ENCODE measurements at regions not wholly inside any gene's neighbourhood (a gene's known extent, or its start where the extent isn't known, plus 50 kb on each side); places are given as distances from the start of the nearest gene placed in this dataset.

DNA sequence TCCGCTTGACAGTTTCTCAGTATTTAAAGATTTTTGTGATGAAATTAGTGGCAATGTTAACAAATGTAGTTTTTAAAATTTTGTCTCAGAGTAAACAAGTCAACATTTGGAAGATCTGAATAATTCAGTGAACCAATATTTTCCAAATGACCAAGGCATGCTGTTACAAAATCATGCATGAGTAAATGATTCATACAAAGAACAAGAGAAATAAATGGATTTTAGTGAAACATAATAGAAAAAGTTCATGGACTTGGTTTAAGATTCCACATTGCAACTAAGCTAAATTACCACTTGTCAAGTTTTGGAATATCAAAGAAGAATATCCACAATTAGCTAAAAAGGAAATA, 125.7 kb upstream of the SNX19 start:
- ATAC-seq (no peak), DNase-seq (ENCODE audit: low spot score) (no peak)
- intact Hi-C loops (cut with DNase I), result no loop called here

DNA sequence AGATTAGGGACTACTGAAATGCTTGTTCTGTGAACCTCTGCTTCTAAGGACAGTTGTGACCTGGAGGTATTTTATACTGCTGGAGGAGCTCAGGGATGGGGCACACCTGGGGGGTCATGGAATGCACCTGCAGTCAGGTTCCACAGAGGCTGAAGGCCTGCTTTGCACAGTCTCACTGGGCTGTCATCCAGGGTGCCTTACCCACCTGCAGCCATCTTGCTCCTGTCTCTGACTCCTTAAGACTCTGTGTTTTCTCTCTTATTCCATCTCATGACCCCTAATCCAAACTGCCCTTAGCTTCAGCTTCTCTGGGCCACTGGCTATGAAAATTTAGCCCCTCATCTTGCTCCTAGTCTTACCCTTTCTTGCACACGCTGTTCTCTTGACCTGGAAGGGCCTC, 127.0 kb upstream of the SNX19 start:
- no peak for ATAC-seq
- intact Hi-C loops (cut with DNase I), result no loop called here
- DNase-seq (ENCODE audit: low spot score), result no peak

DNA sequence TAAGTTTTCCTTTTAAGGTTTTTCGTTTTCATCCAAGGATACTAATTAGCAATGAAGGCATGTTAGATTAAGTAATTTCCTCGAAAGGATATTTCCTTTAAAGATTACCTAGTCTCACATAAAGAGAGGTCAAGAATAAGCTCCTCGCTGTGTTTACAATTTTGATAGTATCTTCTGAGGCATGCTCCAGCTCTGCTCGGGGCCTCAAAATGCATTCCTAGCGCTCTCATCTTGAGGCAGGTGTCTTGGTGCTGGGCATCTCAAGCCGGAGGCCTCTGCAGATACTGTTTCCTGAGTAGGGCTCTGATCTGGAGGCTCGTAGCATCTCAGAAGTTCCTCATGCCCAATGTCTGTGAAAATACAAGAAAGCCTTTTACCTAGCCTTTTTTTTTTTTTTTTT, 128.6 kb upstream of the SNX19 start:
- ATAC-seq (no peak), DNase-seq (ENCODE audit: low spot score) (no peak)
- intact Hi-C loops (cut with DNase I), result no loop called here

DNA sequence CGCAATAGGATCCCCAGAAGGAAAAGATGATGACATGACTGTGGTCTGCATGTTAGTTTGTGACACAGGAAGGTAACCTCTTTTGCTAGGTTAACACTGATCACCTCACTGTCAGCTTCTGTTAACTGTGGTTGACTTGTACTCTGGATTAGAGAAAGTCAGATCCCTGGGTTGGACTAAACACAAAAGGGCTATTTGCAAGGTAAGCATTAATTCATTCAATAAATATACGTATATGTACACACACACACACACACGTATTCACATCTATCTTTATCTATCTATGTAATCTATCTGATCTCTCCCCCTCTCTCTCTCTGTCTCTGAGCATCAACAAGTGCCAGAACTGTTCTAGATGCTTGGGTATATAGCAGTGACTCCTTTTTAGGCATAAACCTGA, 136.1 kb upstream of the SNX19 start:
- ATAC-seq, result no peak
- DNase-seq (ENCODE audit: low spot score), result no peak
- intact Hi-C loops (cut with DNase I), result no loop called here

DNA sequence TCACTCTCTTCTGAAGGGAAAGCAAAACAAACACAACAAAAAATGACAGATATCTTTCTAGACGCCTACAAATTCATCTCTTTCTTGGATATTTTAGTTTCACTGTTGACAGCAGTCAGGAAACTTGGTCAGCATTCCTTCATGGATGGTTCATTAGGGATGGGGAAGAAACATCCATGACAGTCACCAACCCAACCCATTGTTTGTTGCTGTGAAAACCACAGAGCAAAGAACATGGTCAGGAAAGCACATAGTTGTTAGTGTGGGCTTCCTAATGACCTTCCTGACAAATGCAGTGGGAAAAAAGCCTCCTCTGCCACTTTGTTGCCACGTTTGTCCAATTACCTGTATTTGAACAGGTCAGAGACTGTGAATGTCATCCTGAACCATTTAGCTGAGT, 139.8 kb upstream of the SNX19 start:
- ATAC-seq, result no peak
- intact Hi-C loops (cut with DNase I), result no loop called here
- DNase-seq (ENCODE audit: low spot score), result no peak

DNA sequence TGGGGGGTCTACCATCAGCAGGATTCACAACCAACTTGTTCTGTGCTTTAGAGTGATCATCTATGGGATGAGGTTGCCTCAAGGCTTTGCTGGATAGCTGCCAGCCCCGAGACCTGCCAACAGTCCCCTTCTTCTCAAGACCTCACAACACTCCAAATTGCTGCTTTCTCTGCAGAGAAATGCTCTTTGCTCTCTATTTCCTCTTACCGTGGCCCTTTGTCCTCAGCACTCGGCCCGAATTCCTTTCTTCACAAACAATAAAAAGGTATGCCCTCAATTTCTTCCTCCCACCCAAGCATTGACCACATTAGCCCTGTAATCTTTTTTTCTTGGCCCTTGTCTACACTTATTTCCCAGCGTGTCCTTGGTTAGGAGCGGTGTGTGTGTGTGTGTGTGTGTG, 147.4 kb upstream of the SNX19 start:
- no peak for DNase-seq (ENCODE audit: low spot score)
- intact Hi-C loops (cut with DNase I), result no loop called here
- no peak for ATAC-seq

DNA sequence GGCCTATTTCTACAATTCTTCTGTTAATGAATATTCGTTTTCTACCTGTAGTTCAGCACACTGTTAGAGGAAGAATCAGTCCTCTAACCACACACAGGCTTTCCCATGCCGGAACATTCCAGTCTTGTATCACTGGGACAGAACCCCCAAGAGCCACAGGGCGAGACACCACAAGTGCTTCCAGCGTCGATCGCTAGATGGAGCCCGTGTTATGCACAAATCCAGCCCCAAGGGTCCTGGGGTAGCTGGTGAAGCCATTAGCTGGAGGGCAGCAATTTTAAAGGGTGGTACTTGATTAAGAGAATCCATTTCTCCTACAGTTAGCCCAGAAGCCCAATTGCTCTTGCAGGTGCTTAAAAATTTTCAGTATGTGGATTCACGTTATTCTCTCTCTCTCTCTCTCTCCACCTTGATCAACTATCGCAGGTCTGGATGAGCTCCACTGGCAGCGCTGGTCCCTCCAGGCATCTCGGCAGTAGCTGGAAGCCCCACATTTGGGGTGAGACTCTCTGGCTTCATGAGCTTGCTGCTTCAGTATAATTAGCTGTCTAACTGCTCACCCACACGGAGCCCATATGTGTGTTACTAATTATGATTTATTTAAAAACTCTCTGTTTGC, 148.2 kb upstream of the SNX19 start:
- intact Hi-C loops (cut with DNase I), result no loop called here
- DNase-seq (ENCODE audit: low spot score) (peak; percentile 69), ATAC-seq (peak; percentile 42)

DNA sequence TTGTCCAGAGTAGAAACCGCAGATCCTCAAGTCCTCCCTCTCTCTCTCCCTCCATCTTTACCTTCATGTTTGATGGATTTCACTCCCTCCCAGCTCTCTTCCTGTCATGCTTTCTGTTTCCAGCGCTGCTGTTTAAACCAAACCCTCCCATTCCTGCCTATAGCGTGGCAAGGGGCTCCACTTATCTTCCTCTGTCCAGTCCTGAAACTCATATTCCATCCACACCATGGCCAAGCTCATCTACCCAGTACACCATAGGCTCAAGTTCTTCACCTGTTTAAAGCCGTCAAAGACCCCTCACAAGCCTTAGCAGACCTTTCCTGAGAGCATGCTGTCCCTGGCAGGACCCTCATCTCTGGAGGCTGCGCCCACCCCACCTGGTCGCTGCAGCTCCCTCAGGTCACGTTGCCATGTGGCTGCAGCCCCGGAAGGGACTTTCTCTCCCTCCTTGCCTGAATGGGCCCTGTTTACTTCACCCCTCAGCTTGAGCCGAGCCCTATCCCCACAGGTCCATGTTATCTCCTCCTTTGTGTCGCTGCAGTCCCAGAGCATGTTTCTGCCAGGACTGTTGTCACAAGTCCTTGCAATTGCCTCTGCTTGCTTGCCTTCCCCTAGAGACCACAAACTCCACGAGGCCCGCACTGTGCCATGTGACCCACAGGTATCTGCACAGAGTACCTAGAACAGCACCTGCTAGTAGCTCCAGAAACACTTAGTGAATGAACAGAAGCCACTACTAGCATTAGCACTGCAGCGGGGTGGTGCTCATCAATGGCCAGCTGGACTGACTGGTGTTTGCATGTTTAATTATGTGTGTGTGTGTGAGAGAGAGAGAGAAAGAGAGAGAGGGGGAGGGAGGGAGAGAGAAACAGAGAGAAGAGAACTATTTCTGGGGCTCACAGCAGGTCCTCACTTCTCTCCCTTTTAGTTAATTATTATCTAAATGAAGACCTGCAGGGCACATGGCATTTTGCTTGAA, 149.4 kb upstream of the SNX19 start:
- no peak for DNase-seq (ENCODE audit: low spot score)

DNA sequence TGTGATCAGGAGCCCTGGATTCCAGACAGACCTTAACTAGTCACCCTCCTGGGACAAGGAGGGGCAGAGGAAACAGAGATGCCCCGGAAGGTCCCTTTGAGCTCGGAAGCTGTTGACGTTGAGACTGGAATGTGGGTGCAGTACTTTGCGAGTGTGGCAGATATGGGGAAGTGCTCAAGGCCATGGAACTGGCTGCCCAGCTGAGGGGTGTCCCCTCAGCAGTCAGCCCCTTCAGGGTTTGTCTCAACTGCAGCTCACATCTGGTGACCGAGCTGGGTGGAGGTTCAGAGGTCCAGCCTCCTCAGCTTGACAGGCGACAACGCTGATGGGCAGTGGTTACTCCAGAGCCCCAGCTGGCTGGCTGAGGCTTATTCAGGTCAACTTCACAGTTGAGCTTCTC, 150.3 kb upstream of the SNX19 start:
- intact Hi-C loops (cut with DNase I), result loop anchor here (5.0 kb wide), 1 partner anchor 611 kb away; no protein-coding TSS in a partner anchor
- ATAC-seq (no peak), DNase-seq (ENCODE audit: low spot score) (no peak)

More for the DNA sequence above, 149.4 kb upstream of the SNX19 start:
- intact Hi-C loops (cut with DNase I), result loop anchor here (5.0 kb wide), 1 partner anchor 612 kb away; no protein-coding TSS in a partner anchor
- ATAC-seq, result no peak

DNA sequence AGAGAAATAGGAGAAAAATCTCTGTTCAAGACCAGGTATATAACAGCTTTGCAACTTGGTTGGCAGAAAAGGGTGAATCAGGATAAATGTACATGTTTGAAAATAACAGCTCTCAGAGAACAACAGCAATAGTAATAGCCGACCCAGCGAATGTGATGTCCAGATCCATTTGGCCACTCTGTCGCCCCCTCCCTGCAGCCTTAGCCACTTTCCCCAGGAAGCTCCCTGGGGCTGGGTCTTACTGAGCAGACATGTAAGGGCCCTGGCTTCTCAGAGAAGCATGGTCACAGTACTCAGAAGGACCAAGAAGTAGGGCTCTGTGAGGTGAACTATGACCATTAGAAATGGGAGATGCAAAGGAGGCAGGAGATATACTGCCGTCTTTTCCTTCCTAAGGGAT, 154.1 kb upstream of the SNX19 start:
- DNase-seq (ENCODE audit: low spot score), result no peak
- intact Hi-C loops (cut with DNase I), result loop anchor here (5.0 kb wide), 1 partner anchor 832 kb away; no protein-coding TSS in a partner anchor
- ATAC-seq, result no peak

DNA sequence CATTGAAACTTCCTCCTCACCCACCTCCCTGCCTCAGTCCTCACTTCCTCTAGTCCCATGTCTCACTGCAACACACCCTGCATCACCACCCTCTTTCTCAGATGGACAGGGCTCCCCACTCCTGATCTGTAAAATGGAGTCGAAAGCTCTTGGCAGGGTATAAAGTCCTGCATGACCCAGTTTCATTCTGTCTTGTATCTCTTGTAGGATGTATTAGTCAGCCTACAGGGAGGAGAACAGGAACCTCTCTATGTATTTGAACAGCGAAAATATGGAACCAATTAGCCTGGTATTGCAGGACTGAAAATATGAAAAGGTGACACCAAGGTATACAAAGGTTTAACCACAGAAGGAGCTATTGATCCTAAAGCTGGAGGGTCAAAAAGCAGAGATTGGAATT, 156.9 kb upstream of the SNX19 start:
- intact Hi-C loops (cut with DNase I), result loop anchor here (5.0 kb wide), 1 partner anchor 829 kb away; no protein-coding TSS in a partner anchor
- no peak for DNase-seq (ENCODE audit: low spot score)
- no peak for ATAC-seq

DNA sequence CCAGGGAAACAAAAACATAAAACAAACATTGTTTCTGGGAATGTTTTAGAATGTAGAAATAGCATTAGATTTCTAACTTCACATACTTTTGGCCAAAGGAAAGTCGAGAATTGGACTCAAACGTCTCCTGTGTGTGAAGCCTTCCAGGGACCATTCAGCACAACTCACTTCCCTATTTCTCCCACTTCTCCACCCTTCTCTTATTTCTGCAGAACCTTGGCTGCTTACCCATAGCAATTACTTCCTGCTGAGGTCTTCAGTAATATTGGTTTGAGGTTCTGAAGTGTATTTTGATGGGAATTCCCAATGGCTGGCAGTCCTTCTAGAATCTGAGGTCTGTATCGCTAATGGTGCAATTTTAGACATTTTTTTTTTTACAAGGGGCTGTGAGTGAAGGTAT, 158.3 kb upstream of the SNX19 start:
- intact Hi-C loops (cut with DNase I), result loop anchor here (5.0 kb wide), 1 partner anchor 828 kb away; no protein-coding TSS in a partner anchor
- ATAC-seq (no peak), DNase-seq (ENCODE audit: low spot score) (no peak)

DNA sequence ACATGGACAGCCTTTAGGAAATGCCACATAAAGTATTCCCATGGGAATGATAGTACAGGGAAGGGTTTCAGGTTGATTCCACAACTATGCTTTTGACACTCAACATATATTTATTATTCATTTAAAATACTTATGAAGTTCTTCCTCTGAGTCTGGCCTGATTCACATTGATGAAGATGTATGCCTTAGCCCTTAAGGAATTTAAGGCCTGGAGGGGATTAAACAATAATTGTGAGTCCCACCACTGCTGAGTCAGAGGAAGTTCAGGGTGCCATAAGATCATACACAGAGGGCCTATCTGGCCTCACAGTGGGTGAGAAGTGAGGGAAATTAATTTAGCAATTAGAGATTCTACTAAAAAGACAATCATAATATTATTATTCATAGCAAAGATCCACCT, 161.1 kb upstream of the SNX19 start:
- DNase-seq (ENCODE audit: low spot score) (no peak), ATAC-seq (no peak)
- intact Hi-C loops (cut with DNase I), result no loop called here

DNA sequence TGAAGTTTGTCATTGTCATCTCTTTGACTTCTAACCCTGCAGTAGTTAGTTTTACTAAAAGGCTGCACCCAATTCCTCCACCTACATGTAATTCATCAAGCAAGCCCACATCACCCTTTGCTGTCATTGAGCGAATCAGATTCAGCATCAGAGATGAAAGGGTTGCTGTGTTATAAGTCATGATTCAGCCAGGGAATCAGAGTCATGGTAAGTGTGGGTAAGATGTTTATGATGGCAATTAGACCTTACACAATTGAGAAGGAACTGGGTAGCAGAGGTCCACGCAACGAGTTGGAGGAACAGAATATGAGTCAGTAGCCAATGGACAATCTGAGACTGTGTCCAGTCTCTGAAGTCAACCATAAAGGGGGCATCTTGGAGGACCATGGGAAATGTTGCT, 162.8 kb upstream of the SNX19 start:
- ATAC-seq, result no peak
- intact Hi-C loops (cut with DNase I), result no loop called here
- no peak for DNase-seq (ENCODE audit: low spot score)

DNA sequence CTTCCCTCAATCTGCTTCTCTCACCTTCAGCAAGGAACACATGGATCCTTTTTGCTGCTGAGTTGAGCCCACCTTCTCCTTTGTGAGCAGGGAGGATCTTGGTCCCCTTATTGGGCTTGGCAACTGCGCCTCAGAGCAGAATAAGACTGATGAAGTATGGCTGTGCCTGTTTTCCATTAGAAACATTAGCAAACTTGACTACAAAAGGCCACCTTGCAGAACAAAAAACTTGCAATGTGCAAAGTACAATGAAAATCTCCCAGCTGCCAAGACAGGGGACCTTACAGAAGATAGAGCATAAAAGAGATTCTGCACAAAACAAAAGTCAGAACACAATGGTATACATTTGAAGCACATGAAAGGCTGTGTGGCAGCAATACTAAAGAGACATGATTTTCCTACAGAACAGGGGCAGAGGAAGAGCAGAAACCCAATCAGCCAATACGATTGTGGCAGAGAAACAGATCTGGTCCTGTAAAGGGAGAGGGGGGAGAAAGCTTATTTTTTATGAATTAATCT, 173.5 kb upstream of the SNX19 start:
- DNase-seq (ENCODE audit: low spot score), result no peak
- intact Hi-C loops (cut with DNase I), result no loop called here
- no peak for ATAC-seq

DNA sequence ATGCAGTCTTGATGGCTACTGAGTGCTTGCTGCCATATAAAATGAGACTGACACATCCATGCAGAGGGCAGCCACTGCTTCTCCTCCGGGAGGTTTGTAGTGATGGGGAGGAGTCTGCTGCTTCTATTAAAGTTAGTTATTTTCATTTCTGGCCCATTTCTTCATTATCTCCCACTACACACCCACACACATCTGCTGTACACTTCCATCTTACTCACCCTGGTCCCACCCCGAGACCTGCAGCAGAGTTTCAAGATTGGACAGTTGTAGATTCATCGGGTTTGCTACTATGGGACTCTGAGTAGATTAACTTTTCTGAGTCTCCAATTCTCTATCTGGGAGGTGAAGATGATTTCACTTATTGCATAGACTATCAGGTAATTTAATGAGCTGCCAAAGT, 176.2 kb upstream of the SNX19 start:
- DNase-seq (ENCODE audit: low spot score) (no peak), ATAC-seq (no peak)
- intact Hi-C loops (cut with DNase I), result no loop called here

DNA sequence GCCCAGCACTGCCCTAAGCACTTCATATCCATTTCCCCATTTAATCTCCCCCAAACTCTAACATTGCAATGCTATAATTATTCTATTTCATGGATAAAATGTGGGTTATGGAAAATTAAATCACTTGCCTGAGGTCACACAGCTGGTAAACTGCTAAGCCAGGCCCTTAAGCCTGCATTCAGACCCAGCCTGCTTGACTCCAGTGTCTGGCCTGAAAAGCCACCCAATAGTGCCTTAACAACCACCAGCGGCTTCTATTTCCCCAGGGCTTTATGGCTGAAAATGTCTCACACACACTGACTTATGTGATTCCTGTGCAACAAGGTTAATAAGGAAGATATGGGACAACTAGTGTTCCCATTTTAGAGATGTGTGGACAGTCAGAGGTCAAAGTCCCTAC, 178.5 kb upstream of the SNX19 start:
- intact Hi-C loops (cut with DNase I), result no loop called here
- no peak for DNase-seq (ENCODE audit: low spot score)
- no peak for ATAC-seq

DNA sequence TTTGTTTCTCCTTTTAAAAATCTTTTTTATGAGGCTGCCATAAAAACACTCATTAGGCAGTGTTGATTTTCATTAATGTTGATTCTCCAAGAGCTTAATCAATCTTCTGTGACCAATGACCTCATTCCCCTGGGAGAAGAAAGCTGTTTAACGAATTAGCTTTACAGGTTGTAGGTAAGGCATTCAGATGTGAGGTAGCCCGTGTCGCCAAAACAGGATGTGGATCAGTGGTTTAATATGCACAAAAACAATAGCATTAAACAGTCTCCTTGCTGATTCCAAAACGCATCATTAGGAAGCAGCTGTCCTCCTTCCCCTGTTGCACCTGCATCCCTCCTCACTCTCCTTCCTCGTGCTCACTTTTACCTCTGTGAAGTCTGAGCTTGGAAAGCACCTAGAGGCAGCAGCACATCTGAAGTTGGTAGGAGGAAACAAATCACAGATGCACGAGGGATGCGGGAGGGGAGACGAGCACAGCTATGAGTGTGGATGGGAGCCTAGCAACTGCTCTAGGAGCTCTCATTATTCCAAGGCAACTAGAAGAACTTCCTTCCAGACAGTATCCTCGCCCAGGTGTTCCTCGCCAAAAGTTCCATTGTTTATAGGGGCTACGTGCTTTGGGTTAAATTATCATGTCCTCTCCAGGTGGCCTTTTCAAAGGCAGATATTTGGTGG, 179.4 kb upstream of the SNX19 start:
- ATAC-seq, result no peak
- intact Hi-C loops (cut with DNase I), result no loop called here
- no peak for DNase-seq (ENCODE audit: low spot score)

DNA sequence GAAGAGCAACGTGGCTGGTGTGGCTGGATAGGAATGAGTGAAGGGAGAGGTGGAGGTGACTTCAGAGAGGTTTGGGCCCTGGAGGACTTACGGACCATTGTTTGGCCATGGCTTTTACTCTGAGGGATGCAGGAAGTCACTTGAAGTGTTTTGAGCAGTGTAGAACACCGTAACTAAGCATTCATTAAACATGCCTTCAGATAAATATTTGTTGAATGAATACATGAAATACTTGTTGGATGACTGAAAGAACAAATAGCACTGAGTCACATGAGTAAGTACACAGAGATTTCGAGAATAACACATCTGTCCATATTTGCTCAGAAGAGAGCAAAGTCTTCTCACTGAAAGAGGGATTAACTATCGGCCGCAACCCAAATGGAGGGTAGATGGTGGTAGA, 182.7 kb upstream of the SNX19 start:
- intact Hi-C loops (cut with DNase I), result no loop called here
- ATAC-seq (no peak), DNase-seq (ENCODE audit: low spot score) (no peak)

DNA sequence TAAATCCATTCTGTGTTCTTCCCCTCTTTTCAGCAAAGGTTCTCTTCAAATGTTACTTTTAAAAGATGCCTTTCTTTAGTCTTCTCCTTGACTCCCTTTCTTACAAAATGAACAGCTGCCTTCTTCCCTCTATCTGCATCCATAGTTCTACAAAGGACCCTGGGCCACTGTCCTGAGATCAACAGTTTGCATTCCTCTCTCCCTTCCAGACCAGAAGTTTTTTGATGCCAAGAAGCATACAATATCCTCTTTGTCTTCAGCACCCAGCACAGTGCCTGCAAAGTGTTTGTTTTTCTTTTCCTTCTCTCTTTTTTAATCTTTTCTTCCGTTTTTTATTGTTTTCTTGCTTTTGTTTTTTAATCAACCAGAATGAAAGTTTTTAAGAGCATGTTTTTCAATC, 183.5 kb upstream of the SNX19 start:
- ATAC-seq, result no peak
- intact Hi-C loops (cut with DNase I), result no loop called here
- DNase-seq (ENCODE audit: low spot score), result no peak

Measured in sciatic nerve (tissue), 2 donors.